Kidney (tissue), 13 donors: ENCODE measurements at regions not wholly inside any gene's neighbourhood (a gene's known extent, or its start where the extent isn't known, plus 50 kb on each side); places are given as distances from the start of the nearest gene placed in this dataset.

Experiments used
- DNase-seq, 5 donors: peaks; one replicate each; pipeline ENCODE4 v3.0.0-alpha.2; 2013 to 2020
- FAIRE-seq: peaks from 2 replicates; lab custom pipeline; 2012; peaks lifted over from hg19 to GRCh38; lab: Jason Lieb, UNC
- H3K27ac ChIP-seq, 2 donors: one replicate each; pipeline ENCODE4 v1.7.0; 2013; ENCODE audit warnings: low read depth in 2 of 2, low read length in 2 of 2, inconsistent platforms in 1 of 2
- H3K27me3 ChIP-seq: one replicate; pipeline ENCODE4 v1.7.1; 2013; ENCODE audit warnings: low read length, inconsistent platforms; ENCODE audit not compliant: control insufficient read depth, insufficient read depth
- H3K36me3 ChIP-seq, 3 donors: one replicate each; pipeline versions ENCODE4 v1.7.0 to v1.7.1; 2013; ENCODE audit warnings: low read length in 3 of 3, control low read depth in 1 of 3, inconsistent platforms in 1 of 3; ENCODE audit not compliant: insufficient read depth in 3 of 3, control insufficient read depth in 2 of 3
- H3K4me1 ChIP-seq, 3 donors: one replicate each; pipeline versions ENCODE4 v1.7.0 to v1.7.1; 2013; ENCODE audit warnings: low read length in 3 of 3, inconsistent platforms in 1 of 3, low read depth in 1 of 3; ENCODE audit not compliant: control insufficient read depth in 2 of 3, insufficient read depth in 2 of 3
- H3K4me3 ChIP-seq, 3 donors: one replicate each; pipeline versions ENCODE4 v1.7.0 to v1.8.1; 2013; ENCODE audit warnings: low read length in 3 of 3, control low read depth in 1 of 3, inconsistent platforms in 1 of 3
- H3K9ac ChIP-seq, 3 donors: one replicate each; pipeline versions ENCODE4 v1.7.0 to v1.7.1; 2013; ENCODE audit warnings: low read length in 3 of 3, control low read depth in 1 of 3, inconsistent platforms in 1 of 3
- H3K9me3 ChIP-seq, 3 donors: one replicate each; pipeline versions ENCODE4 v1.7.0 to v1.7.1; 2013; ENCODE audit warnings: low read length in 3 of 3, control low read depth in 1 of 3, inconsistent platforms in 1 of 3; ENCODE audit not compliant: control insufficient read depth in 2 of 3, insufficient read depth in 1 of 3
- CTCF ChIP-seq: IDR thresholded peaks from 3 replicates; pipeline ENCODE4 v1.5.1; 2012; ENCODE audit warnings: mild to moderate bottlenecking, moderate library complexity, borderline replicate concordance; ENCODE audit not compliant: insufficient read depth; ENCODE audit errors: extremely low read depth
- intact Hi-C: fragments of 100-400 bp; cut with DNase I; formaldehyde crosslinking; loops from one replicate; pipeline ENCODE4 v1.11.1; 2022
- donor health status: control.
- donor health status: control.
- donor health status: control.
- donor health status: control.
- donor health status: control.
- donor health status: DM: yes; HTN: yes; CAD: no.
- donor health status: Normal renal cell carcinoma (clear cell type).

GRCh38 chr14:48973151-48973550 lies 613.0 kb downstream of the RPS29 start:
- H3K27ac ChIP-seq = no peak overlapping the region
- FAIRE-seq (no peak), DNase-seq (peak in 2 of 5 donors; percentile 29 to 32)
- intact Hi-C loops = no loop called here
- TF ChIP-seq CTCF = no peak
- peaks cover 0 to 4% (median 0%) of the 10 kb centered on the region in 3 donors for H3K9me3 ChIP-seq
- H3K4me3 ChIP-seq = no peak overlapping the region
- H3K27me3 ChIP-seq = no peaks in the 10 kb centered on the region
- H3K9ac ChIP-seq = no peak overlapping the region
- no peaks in the 10 kb centered on the region for H3K36me3 ChIP-seq
- no peaks in the 10 kb centered on the region for H3K4me1 ChIP-seq

GRCh38 chr14:48970943-48971342 lies 615.2 kb downstream of the RPS29 start:
- Histone ChIP-seq H3K27ac (no peak overlapping the region), H3K9ac (no peak overlapping the region), H3K27me3 (no peaks in the 10 kb centered on the region), H3K4me3 (no peak overlapping the region), H3K9me3 (peaks cover 0 to 4% (median 0%) of the 10 kb centered on the region in 3 donors), H3K36me3 (no peaks in the 10 kb centered on the region), H3K4me1 (no peaks in the 10 kb centered on the region)
- intact Hi-C loops = no loop called here
- DNase-seq (peak in 2 of 5 donors; percentile 33 to 40), FAIRE-seq (no peak)
- TF ChIP-seq CTCF = no peak

- H3K36me3 ChIP-seq = no peaks in the 10 kb centered on the region
- intact Hi-C loops = no loop called here
- DNase-seq = no peak
- no peak overlapping the region for H3K27ac ChIP-seq
- FAIRE-seq = no peak
- no peaks in the 10 kb centered on the region for H3K9me3 ChIP-seq
- no peak for TF ChIP-seq CTCF
- no peak overlapping the region for H3K9ac ChIP-seq
- no peaks in the 10 kb centered on the region for H3K27me3 ChIP-seq
- H3K4me3 ChIP-seq = no peak overlapping the region
- no peaks in the 10 kb centered on the region for H3K4me1 ChIP-seq
These were observed 618.8 kb downstream of the RPS29 start for GRCh38 chr14:48967419-48967818.

GRCh38 chr14:48963231-48963790 lies 622.9 kb downstream of the RPS29 start:
- no peak for TF ChIP-seq CTCF
- no peak overlapping the region for H3K9ac ChIP-seq
- no peaks in the 10 kb centered on the region for H3K9me3 ChIP-seq
- no peak for FAIRE-seq
- no peak overlapping the region for H3K27ac ChIP-seq
- peak in 1 of 5 donors; percentile 20 for DNase-seq
- H3K36me3 ChIP-seq = no peaks in the 10 kb centered on the region
- intact Hi-C loops = no loop called here
- no peak overlapping the region for H3K4me3 ChIP-seq
- H3K4me1 ChIP-seq = no peaks in the 10 kb centered on the region
- H3K27me3 ChIP-seq = no peaks in the 10 kb centered on the region
